ENCODE measurements at regions not wholly inside any gene's neighbourhood (a gene's known extent, or its start where the extent isn't known, plus 50 kb on each side); places are given as distances from the start of the nearest gene placed in this dataset.
A peak's percentile ranks its signal among the peaks of the same experiment; 100 is the strongest.

DNA sequence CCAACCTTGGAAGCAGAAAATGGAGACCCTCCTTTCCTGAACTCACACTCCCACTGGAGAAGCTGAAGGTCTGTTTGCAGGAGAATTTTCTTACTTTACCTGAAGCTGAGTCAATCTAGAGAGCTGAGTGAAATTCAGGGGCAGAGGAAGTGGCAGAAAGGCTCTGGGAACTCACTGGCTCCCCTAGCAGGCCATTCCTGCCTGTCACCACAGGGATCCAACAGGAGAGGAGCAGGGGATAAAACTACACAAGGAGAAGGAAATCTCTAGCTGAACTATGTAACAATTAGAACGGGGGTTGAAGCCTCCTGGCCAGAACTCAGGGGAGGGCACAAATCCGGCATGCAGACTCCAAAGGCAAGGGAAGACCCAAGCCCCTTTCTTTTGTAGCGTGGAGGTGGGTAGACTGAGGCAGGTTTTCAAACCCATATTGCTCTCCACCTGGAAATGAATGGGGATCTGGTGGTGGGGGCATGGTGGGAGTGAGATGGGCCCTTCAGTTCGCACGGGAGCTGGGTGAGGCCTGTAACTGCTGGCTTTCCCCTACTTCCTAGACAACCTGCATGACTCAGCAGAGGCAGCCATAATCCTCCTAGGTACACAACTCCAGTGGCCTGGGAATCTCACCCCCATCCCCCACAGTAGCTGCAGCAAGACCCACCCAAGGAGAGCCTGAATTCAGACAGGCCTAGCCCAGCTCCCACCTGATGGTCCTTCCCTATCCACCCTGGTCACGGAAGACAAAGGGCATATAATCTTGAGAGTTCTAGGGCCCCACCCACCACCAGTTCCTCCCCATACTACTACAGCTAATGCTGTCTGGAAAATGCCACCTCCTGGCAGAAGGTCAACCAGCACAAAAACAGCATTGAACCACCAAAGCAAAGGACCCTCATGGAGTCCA lies 158.1 kb downstream of the LTN1 start:
- H3K9me3 Mint-ChIP-seq (ENCODE audit: unreplicated experiment): no peaks in the 10 kb centered on the region
- no peak overlapping the region for H3K4me3 Mint-ChIP-seq (ENCODE audit: unreplicated experiment)
- H3K4me1 Mint-ChIP-seq (ENCODE audit: insufficient read depth, unreplicated experiment): peaks cover 10% of the 10 kb centered on the region
- H3K36me3 Mint-ChIP-seq (ENCODE audit: insufficient read depth, unreplicated experiment): no peaks in the 10 kb centered on the region
- TF ChIP-seq, protein P1, sequence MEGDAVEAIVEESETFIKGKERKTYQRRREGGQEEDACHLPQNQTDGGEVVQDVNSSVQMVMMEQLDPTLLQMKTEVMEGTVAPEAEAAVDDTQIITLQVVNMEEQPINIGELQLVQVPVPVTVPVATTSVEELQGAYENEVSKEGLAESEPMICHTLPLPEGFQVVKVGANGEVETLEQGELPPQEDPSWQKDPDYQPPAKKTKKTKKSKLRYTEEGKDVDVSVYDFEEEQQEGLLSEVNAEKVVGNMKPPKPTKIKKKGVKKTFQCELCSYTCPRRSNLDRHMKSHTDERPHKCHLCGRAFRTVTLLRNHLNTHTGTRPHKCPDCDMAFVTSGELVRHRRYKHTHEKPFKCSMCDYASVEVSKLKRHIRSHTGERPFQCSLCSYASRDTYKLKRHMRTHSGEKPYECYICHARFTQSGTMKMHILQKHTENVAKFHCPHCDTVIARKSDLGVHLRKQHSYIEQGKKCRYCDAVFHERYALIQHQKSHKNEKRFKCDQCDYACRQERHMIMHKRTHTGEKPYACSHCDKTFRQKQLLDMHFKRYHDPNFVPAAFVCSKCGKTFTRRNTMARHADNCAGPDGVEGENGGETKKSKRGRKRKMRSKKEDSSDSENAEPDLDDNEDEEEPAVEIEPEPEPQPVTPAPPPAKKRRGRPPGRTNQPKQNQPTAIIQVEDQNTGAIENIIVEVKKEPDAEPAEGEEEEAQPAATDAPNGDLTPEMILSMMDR (IDR thresholded peaks at IDR 0.05; ENCODE audit: unreplicated experiment): no peak
- no peaks in the 10 kb centered on the region for H3K27me3 Mint-ChIP-seq (ENCODE audit: insufficient read depth, unreplicated experiment)
- no peak for DNase-seq (ENCODE audit: unreplicated experiment)
- BruUV-seq (replicated peaks): no TSS peak
- POLR2A ChIA-PET: no interaction called here
- CTCF ChIA-PET: interaction anchor here (0.6 to 1.2 kb wide), 4 partner anchors 49 to 641 kb away, joined by 3 to 4 read pairs (median 4); no protein-coding TSS in a partner anchor
- no peak overlapping the region for H3K27ac Mint-ChIP-seq (ENCODE audit: low read depth, unreplicated experiment)
- intact Hi-C loops (cut with micrococcal nuclease): no loop called here

GRCh38 chr21:28833609-28834008 lies 159.1 kb downstream of the LTN1 start:
- Mint-ChIP-seq H3K36me3 (ENCODE audit: insufficient read depth, unreplicated experiment) (no peaks in the 10 kb centered on the region), H3K9me3 (ENCODE audit: unreplicated experiment) (no peaks in the 10 kb centered on the region), H3K27ac (ENCODE audit: low read depth, unreplicated experiment) (no peak overlapping the region), H3K4me1 (ENCODE audit: insufficient read depth, unreplicated experiment) (peaks cover 10% of the 10 kb centered on the region), H3K4me3 (ENCODE audit: unreplicated experiment) (no peak overlapping the region), H3K27me3 (ENCODE audit: insufficient read depth, unreplicated experiment) (no peaks in the 10 kb centered on the region)
- CTCF ChIA-PET: interaction anchor here (1.0 to 1.2 kb wide), 2 partner anchors 88 to 640 kb away, joined by 3 read pairs; no protein-coding TSS in a partner anchor
- POLR2A ChIA-PET: no interaction called here
- TF ChIP-seq, protein P1 (IDR thresholded peaks at IDR 0.05; ENCODE audit: unreplicated experiment): no peak
- DNase-seq (ENCODE audit: unreplicated experiment): no peak
- BruUV-seq (replicated peaks): no TSS peak
- intact Hi-C loops (cut with micrococcal nuclease): no loop called here

- intact Hi-C loops (cut with micrococcal nuclease): no loop called here
- ChIA-PET CTCF (interaction anchor here (1.0 to 1.2 kb wide), 2 partner anchors 87 to 640 kb away, joined by 3 read pairs; no protein-coding TSS in a partner anchor), POLR2A (no interaction called here)
- no peak overlapping the region for H3K4me3 Mint-ChIP-seq (ENCODE audit: unreplicated experiment)
- peaks cover 10% of the 10 kb centered on the region for H3K4me1 Mint-ChIP-seq (ENCODE audit: insufficient read depth, unreplicated experiment)
- no peaks in the 10 kb centered on the region for H3K9me3 Mint-ChIP-seq (ENCODE audit: unreplicated experiment)
- TF ChIP-seq, protein P1 (IDR thresholded peaks at IDR 0.05; ENCODE audit: unreplicated experiment): no peak
- no peaks in the 10 kb centered on the region for H3K27me3 Mint-ChIP-seq (ENCODE audit: insufficient read depth, unreplicated experiment)
- H3K27ac Mint-ChIP-seq (ENCODE audit: low read depth, unreplicated experiment): no peak overlapping the region
- no peaks in the 10 kb centered on the region for H3K36me3 Mint-ChIP-seq (ENCODE audit: insufficient read depth, unreplicated experiment)
- no TSS peak for BruUV-seq (replicated peaks)
- DNase-seq (ENCODE audit: unreplicated experiment): peak; percentile 11
Observed at GRCh38 chr21:28833182-28833581, 159.5 kb downstream of the LTN1 start.

GRCh38 chr21:28832715-28833061 lies 160.0 kb downstream of the LTN1 start:
- BruUV-seq (replicated peaks): no TSS peak
- ChIA-PET CTCF (interaction anchor here (0.7 kb wide), 1 partner anchor 123 kb away, joined by 4 read pairs; no protein-coding TSS in a partner anchor), POLR2A (no interaction called here)
- no peaks in the 10 kb centered on the region for H3K9me3 Mint-ChIP-seq (ENCODE audit: unreplicated experiment)
- H3K27me3 Mint-ChIP-seq (ENCODE audit: insufficient read depth, unreplicated experiment): no peaks in the 10 kb centered on the region
- no peak overlapping the region for H3K4me3 Mint-ChIP-seq (ENCODE audit: unreplicated experiment)
- intact Hi-C loops (cut with micrococcal nuclease): no loop called here
- no peak overlapping the region for H3K27ac Mint-ChIP-seq (ENCODE audit: low read depth, unreplicated experiment)
- TF ChIP-seq, protein P1 (IDR thresholded peaks at IDR 0.05; ENCODE audit: unreplicated experiment): no peak
- DNase-seq (ENCODE audit: unreplicated experiment): no peak
- no peaks in the 10 kb centered on the region for H3K36me3 Mint-ChIP-seq (ENCODE audit: insufficient read depth, unreplicated experiment)
- H3K4me1 Mint-ChIP-seq (ENCODE audit: insufficient read depth, unreplicated experiment): peaks cover 10% of the 10 kb centered on the region

All from MCF 10A (cell line).